HepG2 (cell line): ENCODE measurements at regions not wholly inside any gene's neighbourhood (a gene's known extent, or its start where the extent isn't known, plus 50 kb on each side); places are given as distances from the start of the nearest gene placed in this dataset.

Experiments
- AKAP8 ChIP-seq: sonication (generic); formaldehyde crosslinking; IDR thresholded peaks from 2 replicates; pipeline ENCODE4 v1.5.1; 2020; ENCODE audit warnings: mild to moderate bottlenecking, missing genetic modification reagents
- GABPB1 ChIP-seq: IDR thresholded peaks from 2 replicates; pipeline ENCODE4 v1.6.1; 2016; ENCODE audit warnings: mild to moderate bottlenecking, missing genetic modification reagents, moderate library complexity, missing compliant biosample characterization
- JUND ChIP-seq: sonication (generic); formaldehyde crosslinking; IDR thresholded peaks from 2 replicates; pipeline ENCODE4 v1.8.0; 2022; ENCODE audit warnings: mild to moderate bottlenecking, missing genetic modification reagents
- KMT2B ChIP-seq: IDR thresholded peaks from 2 replicates; pipeline ENCODE4 v1.6.1; 2016; ENCODE audit warnings: missing genetic modification reagents, missing compliant biosample characterization
- MTF2 ChIP-seq: sonication (generic); formaldehyde crosslinking; IDR thresholded peaks from 2 replicates; pipeline ENCODE4 v1.5.0; 2020; ENCODE audit warnings: missing genetic modification reagents, borderline replicate concordance
- NFE2 ChIP-seq: sonication (generic); formaldehyde crosslinking; IDR thresholded peaks from 2 replicates; pipeline ENCODE4 v1.4.0; 2020; ENCODE audit warnings: missing genetic modification reagents
- SAFB2 ChIP-seq: sonication (generic); formaldehyde crosslinking; IDR thresholded peaks from 2 replicates; pipeline ENCODE4 v1.5.1; 2020; ENCODE audit warnings: missing genetic modification reagents, low read depth, mild to moderate bottlenecking, borderline replicate concordance
- SOX5 ChIP-seq: IDR thresholded peaks from 2 replicates; pipeline ENCODE4 v1.6.1; 2016; ENCODE audit warnings: borderline replicate concordance
- TARDBP ChIP-seq: sonication (generic); formaldehyde crosslinking; IDR thresholded peaks from 2 replicates; pipeline ENCODE4 v1.8.0; 2022; ENCODE audit warnings: mild to moderate bottlenecking, missing genetic modification reagents
- WIZ ChIP-seq: sonication (generic); formaldehyde crosslinking; IDR thresholded peaks from 2 replicates; pipeline ENCODE4 v1.5.1; 2020; ENCODE audit warnings: mild to moderate bottlenecking, missing genetic modification reagents
- YY1 ChIP-seq: IDR thresholded peaks from 2 replicates; pipeline ENCODE4 v1.6.1; 2011; ENCODE audit warnings: low read length, low read depth, moderate library complexity, mild to moderate bottlenecking; ENCODE audit not compliant: insufficient read depth, insufficient replicate concordance
- ZMYM4 ChIP-seq: sonication (generic); formaldehyde crosslinking; IDR thresholded peaks from 2 replicates; pipeline ENCODE4 v1.8.1; 2023; ENCODE audit warnings: mild to moderate bottlenecking, missing genetic modification reagents
- ZNF503 ChIP-seq: sonication (generic); formaldehyde crosslinking; IDR thresholded peaks from 2 replicates; pipeline ENCODE4 v1.4.0; 2020; ENCODE audit warnings: missing genetic modification reagents
- TF ChIP-seq, protein P1 (sequence below): sonication (generic); formaldehyde crosslinking; IDR thresholded peaks from 2 replicates; pipeline ENCODE4 v1.8.1; 2022; ENCODE audit warnings: low read depth, mild to moderate bottlenecking, missing genetic modification reagents
- TF ChIP-seq, protein P2 (sequence below): sonication (generic); formaldehyde crosslinking; IDR thresholded peaks from 2 replicates; pipeline ENCODE4 v1.4.0; 2020; ENCODE audit warnings: missing genetic modification reagents, borderline replicate concordance
- TF ChIP-seq, protein P3 (sequence below): sonication (generic); formaldehyde crosslinking; IDR thresholded peaks from 2 replicates; pipeline ENCODE4 v1.9.0; 2022; ENCODE audit warnings: low read depth, missing genetic modification reagents

GRCh38 chr12:92503971-92504593, 198.7 kb upstream of the PLEKHG7 start (continued):
- TF ChIP-seq SAFB2 (CRISPR knock-in tag) (no peak), MTF2 (CRISPR knock-in tag) (no peak), TARDBP (CRISPR knock-in tag) (0 out of 2 replicates have a peak, but pooled peaks have one; percentile 7), AKAP8 (no peak), ZNF503 (CRISPR knock-in tag) (no peak), WIZ (CRISPR knock-in tag) (no peak), GABPB1 (CRISPR knock-in tag) (no peak), KMT2B (CRISPR knock-in tag) (0 out of 2 replicates have a peak, but pooled peaks have one; percentile 5), JUND (CRISPR knock-in tag) (no peak), SOX5 (CRISPR knock-in tag) (no peak), YY1 (no peak), NFE2 (no peak), ZMYM4 (CRISPR knock-in tag) (0 out of 2 replicates have a peak, but pooled peaks have one; percentile 10)
- TF ChIP-seq, protein P1, sequence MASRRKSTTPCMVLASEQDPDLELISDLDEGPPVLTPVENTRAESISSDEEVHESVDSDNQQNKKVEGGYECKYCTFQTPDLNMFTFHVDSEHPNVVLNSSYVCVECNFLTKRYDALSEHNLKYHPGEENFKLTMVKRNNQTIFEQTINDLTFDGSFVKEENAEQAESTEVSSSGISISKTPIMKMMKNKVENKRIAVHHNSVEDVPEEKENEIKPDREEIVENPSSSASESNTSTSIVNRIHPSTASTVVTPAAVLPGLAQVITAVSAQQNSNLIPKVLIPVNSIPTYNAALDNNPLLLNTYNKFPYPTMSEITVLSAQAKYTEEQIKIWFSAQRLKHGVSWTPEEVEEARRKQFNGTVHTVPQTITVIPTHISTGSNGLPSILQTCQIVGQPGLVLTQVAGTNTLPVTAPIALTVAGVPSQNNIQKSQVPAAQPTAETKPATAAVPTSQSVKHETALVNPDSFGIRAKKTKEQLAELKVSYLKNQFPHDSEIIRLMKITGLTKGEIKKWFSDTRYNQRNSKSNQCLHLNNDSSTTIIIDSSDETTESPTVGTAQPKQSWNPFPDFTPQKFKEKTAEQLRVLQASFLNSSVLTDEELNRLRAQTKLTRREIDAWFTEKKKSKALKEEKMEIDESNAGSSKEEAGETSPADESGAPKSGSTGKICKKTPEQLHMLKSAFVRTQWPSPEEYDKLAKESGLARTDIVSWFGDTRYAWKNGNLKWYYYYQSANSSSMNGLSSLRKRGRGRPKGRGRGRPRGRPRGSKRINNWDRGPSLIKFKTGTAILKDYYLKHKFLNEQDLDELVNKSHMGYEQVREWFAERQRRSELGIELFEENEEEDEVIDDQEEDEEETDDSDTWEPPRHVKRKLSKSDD (CRISPR knock-in tag) = no peak
- TF ChIP-seq, protein P2, sequence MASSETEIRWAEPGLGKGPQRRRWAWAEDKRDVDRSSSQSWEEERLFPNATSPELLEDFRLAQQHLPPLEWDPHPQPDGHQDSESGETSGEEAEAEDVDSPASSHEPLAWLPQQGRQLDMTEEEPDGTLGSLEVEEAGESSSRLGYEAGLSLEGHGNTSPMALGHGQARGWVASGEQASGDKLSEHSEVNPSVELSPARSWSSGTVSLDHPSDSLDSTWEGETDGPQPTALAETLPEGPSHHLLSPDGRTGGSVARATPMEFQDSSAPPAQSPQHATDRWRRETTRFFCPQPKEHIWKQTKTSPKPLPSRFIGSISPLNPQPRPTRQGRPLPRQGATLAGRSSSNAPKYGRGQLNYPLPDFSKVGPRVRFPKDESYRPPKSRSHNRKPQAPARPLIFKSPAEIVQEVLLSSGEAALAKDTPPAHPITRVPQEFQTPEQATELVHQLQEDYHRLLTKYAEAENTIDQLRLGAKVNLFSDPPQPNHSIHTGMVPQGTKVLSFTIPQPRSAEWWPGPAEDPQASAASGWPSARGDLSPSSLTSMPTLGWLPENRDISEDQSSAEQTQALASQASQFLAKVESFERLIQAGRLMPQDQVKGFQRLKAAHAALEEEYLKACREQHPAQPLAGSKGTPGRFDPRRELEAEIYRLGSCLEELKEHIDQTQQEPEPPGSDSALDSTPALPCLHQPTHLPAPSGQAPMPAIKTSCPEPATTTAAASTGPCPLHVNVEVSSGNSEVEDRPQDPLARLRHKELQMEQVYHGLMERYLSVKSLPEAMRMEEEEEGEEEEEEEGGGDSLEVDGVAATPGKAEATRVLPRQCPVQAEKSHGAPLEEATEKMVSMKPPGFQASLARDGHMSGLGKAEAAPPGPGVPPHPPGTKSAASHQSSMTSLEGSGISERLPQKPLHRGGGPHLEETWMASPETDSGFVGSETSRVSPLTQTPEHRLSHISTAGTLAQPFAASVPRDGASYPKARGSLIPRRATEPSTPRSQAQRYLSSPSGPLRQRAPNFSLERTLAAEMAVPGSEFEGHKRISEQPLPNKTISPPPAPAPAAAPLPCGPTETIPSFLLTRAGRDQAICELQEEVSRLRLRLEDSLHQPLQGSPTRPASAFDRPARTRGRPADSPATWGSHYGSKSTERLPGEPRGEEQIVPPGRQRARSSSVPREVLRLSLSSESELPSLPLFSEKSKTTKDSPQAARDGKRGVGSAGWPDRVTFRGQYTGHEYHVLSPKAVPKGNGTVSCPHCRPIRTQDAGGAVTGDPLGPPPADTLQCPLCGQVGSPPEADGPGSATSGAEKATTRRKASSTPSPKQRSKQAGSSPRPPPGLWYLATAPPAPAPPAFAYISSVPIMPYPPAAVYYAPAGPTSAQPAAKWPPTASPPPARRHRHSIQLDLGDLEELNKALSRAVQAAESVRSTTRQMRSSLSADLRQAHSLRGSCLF (CRISPR knock-in tag) = no peak
- TF ChIP-seq, protein P3, sequence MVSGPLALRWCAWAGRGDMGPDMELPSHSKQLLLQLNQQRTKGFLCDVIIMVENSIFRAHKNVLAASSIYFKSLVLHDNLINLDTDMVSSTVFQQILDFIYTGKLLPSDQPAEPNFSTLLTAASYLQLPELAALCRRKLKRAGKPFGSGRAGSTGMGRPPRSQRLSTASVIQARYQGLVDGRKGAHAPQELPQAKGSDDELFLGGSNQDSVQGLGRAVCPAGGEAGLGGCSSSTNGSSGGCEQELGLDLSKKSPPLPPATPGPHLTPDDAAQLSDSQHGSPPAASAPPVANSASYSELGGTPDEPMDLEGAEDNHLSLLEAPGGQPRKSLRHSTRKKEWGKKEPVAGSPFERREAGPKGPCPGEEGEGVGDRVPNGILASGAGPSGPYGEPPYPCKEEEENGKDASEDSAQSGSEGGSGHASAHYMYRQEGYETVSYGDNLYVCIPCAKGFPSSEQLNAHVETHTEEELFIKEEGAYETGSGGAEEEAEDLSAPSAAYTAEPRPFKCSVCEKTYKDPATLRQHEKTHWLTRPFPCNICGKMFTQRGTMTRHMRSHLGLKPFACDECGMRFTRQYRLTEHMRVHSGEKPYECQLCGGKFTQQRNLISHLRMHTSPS (CRISPR knock-in tag) = no peak
